HEK293T (cell line): ENCODE measurements at regions not wholly inside any gene's neighbourhood (a gene's known extent, or its start where the extent isn't known, plus 50 kb on each side); places are given as distances from the start of the nearest gene placed in this dataset.
A peak's percentile ranks its signal among the peaks of the same experiment; 100 is the strongest.

Experiments
- CTCF ChIA-PET: fragments of 350-600 bp; formaldehyde crosslinking; extraction: SDS; loops from one replicate; lab custom pipeline; 2021; ENCODE audit warnings: antibody characterized with exemption, inconsistent platforms; lab: Yijun Ruan, JAX
- POLR2A ChIA-PET: fragments of 350-600 bp; formaldehyde crosslinking; extraction: SDS; loops from one replicate; lab custom pipeline; 2020; ENCODE audit warnings: antibody characterized with exemption, inconsistent platforms; lab: Yijun Ruan, JAX
- DNase-seq: peaks from one replicate; pipeline ENCODE4 v3.0.0; 2012; ENCODE audit warnings: mixed read lengths; ENCODE audit errors: extremely low spot score
- ARNT ChIP-seq: fragments of 450-650 bp; IDR thresholded peaks from 2 replicates; pipeline ENCODE4 v1.6.1; 2017; ENCODE audit warnings: mild to moderate bottlenecking
- BHLHE40 ChIP-seq: fragments of 450-650 bp; IDR thresholded peaks from 2 replicates; pipeline ENCODE4 v1.6.1; 2016; ENCODE audit warnings: mild to moderate bottlenecking, moderate library complexity, borderline replicate concordance
- CTBP1 ChIP-seq: fragments of 450-650 bp; IDR thresholded peaks from 2 replicates; pipeline ENCODE4 v1.6.1; 2016; ENCODE audit warnings: borderline replicate concordance
- ELF4 ChIP-seq: fragments of 450-650 bp; IDR thresholded peaks from 2 replicates; pipeline ENCODE4 v1.6.1; 2017; ENCODE audit warnings: antibody characterized with exemption
- FOXA1 ChIP-seq: fragments of 450-650 bp; IDR thresholded peaks from 2 replicates; pipeline ENCODE4 v1.6.1; 2016; ENCODE audit warnings: mild to moderate bottlenecking
- FOXK2 ChIP-seq: fragments of 450-650 bp; IDR thresholded peaks from 2 replicates; pipeline ENCODE4 v1.6.1; 2016; ENCODE audit warnings: mild to moderate bottlenecking
- FOXM1 ChIP-seq: fragments of 450-650 bp; IDR thresholded peaks from 2 replicates; pipeline ENCODE4 v1.6.1; 2017; ENCODE audit warnings: mild to moderate bottlenecking, borderline replicate concordance
- HDGF ChIP-seq: fragments of 450-650 bp; IDR thresholded peaks from 2 replicates; pipeline ENCODE4 v1.6.1; 2017; ENCODE audit warnings: antibody characterized with exemption, borderline replicate concordance
- L3MBTL2 ChIP-seq: fragments of 450-650 bp; conservative IDR thresholded peaks from 2 replicates; pipeline ENCODE4 v1.6.1; 2016; ENCODE audit warnings: mild to moderate bottlenecking
- LEF1 ChIP-seq: fragments of 450-650 bp; IDR thresholded peaks from 2 replicates; pipeline ENCODE4 v1.6.1; 2017; ENCODE audit warnings: mild to moderate bottlenecking, borderline replicate concordance
- NFRKB ChIP-seq: fragments of 450-650 bp; IDR thresholded peaks from 2 replicates; pipeline ENCODE4 v1.6.1; 2016; ENCODE audit warnings: mild to moderate bottlenecking, moderate library complexity
- SP1 ChIP-seq: fragments of 450-650 bp; IDR thresholded peaks from 2 replicates; pipeline ENCODE4 v1.6.1; 2017
- SUZ12 ChIP-seq: fragments of 450-650 bp; IDR thresholded peaks from 2 replicates; pipeline ENCODE4 v1.6.1; 2016; ENCODE audit warnings: mild to moderate bottlenecking
- TARDBP ChIP-seq: fragments of 450-650 bp; IDR thresholded peaks from 2 replicates; pipeline ENCODE4 v1.6.1; 2016
- ZNF384 ChIP-seq: fragments of 450-650 bp; IDR thresholded peaks from 2 replicates; pipeline ENCODE4 v1.6.1; 2016
- TF ChIP-seq, protein P1 (sequence below): fragments of 450-650 bp; IDR thresholded peaks from 2 replicates; pipeline ENCODE4 v1.6.1; 2016

GRCh38 chr4:32748498-32748897 lies 2028.3 kb downstream of the PCDH7 start:
- POLR2A ChIA-PET, result no interaction called here
- CTCF ChIA-PET, result no interaction called here
- no peak for DNase-seq

DNA sequence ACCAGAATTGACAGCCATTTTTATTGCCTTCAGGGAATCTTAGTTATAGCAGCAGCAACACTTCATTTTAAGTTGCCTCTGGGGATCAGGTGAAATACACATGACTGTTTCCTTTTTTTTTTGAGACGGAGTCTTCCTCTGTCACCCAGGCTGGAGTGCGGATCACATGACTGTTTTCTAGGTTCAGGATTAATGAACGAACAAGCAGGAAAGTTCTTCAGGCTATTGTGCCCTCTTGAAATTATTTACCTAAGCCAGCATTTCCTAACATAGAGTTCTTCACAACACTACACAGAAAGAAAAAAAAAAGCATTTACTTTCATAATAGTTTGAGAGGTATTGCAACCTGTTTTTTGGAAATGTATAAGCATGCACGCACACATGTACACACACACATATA lies 2032.8 kb downstream of the PCDH7 start:
- TF ChIP-seq BHLHE40 (no peak), ARNT (no peak), SP1 (no peak), NFRKB (no peak), ELF4 (no peak), L3MBTL2 (no peak), CTBP1 (no peak), ZNF384 (no peak), LEF1 (no peak), FOXK2 (no peak), HDGF (no peak), TARDBP (no peak), SUZ12 (no peak), FOXM1 (no peak), FOXA1 (no peak)
- TF ChIP-seq, protein P1, sequence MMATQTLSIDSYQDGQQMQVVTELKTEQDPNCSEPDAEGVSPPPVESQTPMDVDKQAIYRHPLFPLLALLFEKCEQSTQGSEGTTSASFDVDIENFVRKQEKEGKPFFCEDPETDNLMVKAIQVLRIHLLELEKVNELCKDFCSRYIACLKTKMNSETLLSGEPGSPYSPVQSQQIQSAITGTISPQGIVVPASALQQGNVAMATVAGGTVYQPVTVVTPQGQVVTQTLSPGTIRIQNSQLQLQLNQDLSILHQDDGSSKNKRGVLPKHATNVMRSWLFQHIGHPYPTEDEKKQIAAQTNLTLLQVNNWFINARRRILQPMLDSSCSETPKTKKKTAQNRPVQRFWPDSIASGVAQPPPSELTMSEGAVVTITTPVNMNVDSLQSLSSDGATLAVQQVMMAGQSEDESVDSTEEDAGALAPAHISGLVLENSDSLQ, result no peak
- ChIA-PET CTCF (no interaction called here), POLR2A (no interaction called here)
- DNase-seq, result no peak

More at GRCh38 chr4:32748498-32748897, 2028.3 kb downstream of the PCDH7 start:
- TF ChIP-seq ZNF384 (no peak), BHLHE40 (no peak), NFRKB (no peak), ELF4 (no peak), LEF1 (no peak), HDGF (no peak), SUZ12 (no peak), ARNT (no peak), SP1 (no peak), L3MBTL2 (no peak), TARDBP (no peak), FOXM1 (no peak), FOXA1 (no peak), FOXK2 (no peak), CTBP1 (no peak)
- TF ChIP-seq, protein P1, result no peak

- POLR2A ChIA-PET, result no interaction called here
- CTCF ChIA-PET, result no interaction called here
Observed at GRCh38 chr4:32768664-32769389, 2048.7 kb downstream of the PCDH7 start.

GRCh38 chr4:32771491-32771890 lies 2051.3 kb downstream of the PCDH7 start:
- ChIA-PET POLR2A (no interaction called here), CTCF (interaction anchor here (1.1 kb wide), 1 partner anchor 9 kb away, joined by 3 read pairs; no protein-coding TSS in a partner anchor)
- no peak for DNase-seq
- TF ChIP-seq NFRKB, result no peak
- no peak for TF ChIP-seq LEF1
- TF ChIP-seq TARDBP, result no peak
- no peak for TF ChIP-seq CTBP1

More at GRCh38 chr4:32768664-32769389, 2048.7 kb downstream of the PCDH7 start:
- TF ChIP-seq LEF1 (no peak), SUZ12 (no peak), FOXM1 (no peak), ELF4 (no peak)
- TF ChIP-seq, protein P1, result no peak
- DNase-seq, result no peak

GRCh38 chr4:32775049-32775448 lies 2054.9 kb downstream of the PCDH7 start:
- ChIA-PET CTCF (no interaction called here), POLR2A (no interaction called here)
- DNase-seq, result peak; percentile 4
- TF ChIP-seq FOXK2 (no peak), ZNF384 (no peak), HDGF (no peak), CTBP1 (no peak), FOXM1 (no peak), BHLHE40 (no peak), SUZ12 (no peak), NFRKB (no peak), TARDBP (no peak), L3MBTL2 (no peak), FOXA1 (no peak), ELF4 (no peak), LEF1 (no peak), ARNT (no peak)
- TF ChIP-seq, protein P1, result no peak
